HepG2 (cell line): ENCODE measurements at regions not wholly inside any gene's neighbourhood (a gene's known extent, or its start where the extent isn't known, plus 50 kb on each side); places are given as distances from the start of the nearest gene placed in this dataset.

ENCODE experiments used
- ATAC-seq: fragments of 200-7000 bp; cut with Tn5 transposase; 3 replicates; pipeline ENCODE4 v1.9.1; 2020; ENCODE audit warnings: mild to moderate bottlenecking, moderate library complexity
- BruUV-seq: library from RNA; stranded (reverse); fragments of 400-500 nt; replicated peaks from 2 replicates; lab custom pipeline; 2021; lab: Mats Ljungman, UMichigan
- CTCF ChIA-PET: fragments of 300-600 bp; formaldehyde crosslinking; extraction: SDS; loops from one replicate; lab custom pipeline; 2021; ENCODE audit warnings: low total read pairs, inconsistent platforms, low intra/inter-chr PET ratio; lab: Yijun Ruan, JAX
- POLR2A ChIA-PET: fragments of 350-600 bp; sonication (Branson Sonifier 250); formaldehyde crosslinking; loops from one replicate; lab custom pipeline; 2020; ENCODE audit warnings: antibody characterized with exemption, inconsistent platforms; lab: Yijun Ruan, JAX
- DNase-seq: peaks from one replicate; pipeline ENCODE4 v3.0.0-alpha.2; 2015; ENCODE audit warnings: low spot score
- FAIRE-seq: peaks from 3 replicates; lab custom pipeline; 2011; peaks lifted over from hg19 to GRCh38; lab: Jason Lieb, UNC
- H2AFZ ChIP-seq: one replicate; pipeline ENCODE4 v1.6.1; 2011; ENCODE audit warnings: low read length, inconsistent platforms
- H3K27ac ChIP-seq: fragments of 300-600 bp; 3 replicates; pipeline ENCODE4 v1.8.0; 2011; ENCODE audit warnings: mixed run types, mild to moderate bottlenecking, mixed read lengths, low read length, inconsistent platforms; ENCODE audit not compliant: insufficient read depth; ENCODE audit errors: extremely low read length
- H3K27me3 ChIP-seq, 2 experiments: fragments of 200-600 bp in 1 of 2; 2 replicates in 1 of 2; 3 replicates in 1 of 2; pipeline versions ENCODE4 v1.6.0 to v1.8.0; 2011; ENCODE audit warnings: low read length in 2 of 2, mild to moderate bottlenecking in 2 of 2, moderate library complexity in 2 of 2, inconsistent platforms in 1 of 2; ENCODE audit not compliant: insufficient read depth in 2 of 2, control insufficient read depth in 1 of 2
- H3K36me3 ChIP-seq, 2 experiments: fragments of 200-600 bp in 1 of 2; replicated peaks in 1 of 2; 2 replicates in 1 of 2; 3 replicates in 1 of 2; pipeline versions ENCODE4 v1.5.1 to v1.8.0; 2011; ENCODE audit warnings: low read length in 2 of 2, inconsistent platforms in 1 of 2; ENCODE audit not compliant: insufficient read depth in 2 of 2, control insufficient read depth in 1 of 2
- H3K4me1 ChIP-seq: 2 replicates; pipeline ENCODE4 v1.5.1; 2012; ENCODE audit warnings: low read length, inconsistent platforms; ENCODE audit not compliant: insufficient read depth
- H3K4me2 ChIP-seq: 2 replicates; pipeline ENCODE4 v1.6.0; 2011; ENCODE audit warnings: low read depth, low read length, inconsistent platforms
- H3K4me3 ChIP-seq, 3 experiments: fragments of 200-600 bp in 1 of 3; sonication (generic), shearing (Covaris generic) in 1 of 3; replicated peaks in 1 of 3; 2 replicates each; pipeline ENCODE4 v1.5.1; 2011 to 2016; ENCODE audit warnings: low read length in 3 of 3, inconsistent platforms in 2 of 3, low read depth in 2 of 3, mild to moderate bottlenecking in 2 of 3, control low read depth in 1 of 3, mixed read lengths in 1 of 3; ENCODE audit not compliant: insufficient read depth in 1 of 3
- H3K79me2 ChIP-seq: one replicate; pipeline ENCODE4 v1.6.1; 2011; ENCODE audit warnings: low read length, inconsistent platforms; ENCODE audit not compliant: insufficient read depth
- H3K9ac ChIP-seq: 2 replicates; pipeline ENCODE4 v1.6.0; 2011; ENCODE audit warnings: mild to moderate bottlenecking, low read depth, low read length, inconsistent platforms; ENCODE audit not compliant: insufficient read depth
- H3K9me3 ChIP-seq: 2 replicates; pipeline ENCODE4 v1.5.1; 2012; ENCODE audit warnings: mild to moderate bottlenecking, low read length
- H4K20me1 ChIP-seq: 2 replicates; pipeline ENCODE4 v1.6.0; 2011; ENCODE audit warnings: inconsistent platforms, mild to moderate bottlenecking, low read length, moderate library complexity; ENCODE audit not compliant: insufficient read depth
- CEBPB ChIP-seq: IDR thresholded peaks from 2 replicates; pipeline ENCODE4 v1.6.1; 2011; ENCODE audit warnings: low read depth, low read length, improper control_type of control experiment, borderline replicate concordance
- HOXA7 ChIP-seq: sonication (generic); formaldehyde crosslinking; IDR thresholded peaks from 2 replicates; pipeline ENCODE4 v1.8.1; 2022; ENCODE audit warnings: mild to moderate bottlenecking, missing genetic modification reagents, moderate library complexity
- PCBP2 ChIP-seq: fragments of 200-400 bp; formaldehyde crosslinking; optimal IDR thresholded peaks from 2 replicates; pipeline ENCODE3; 2018; ENCODE audit warnings: low read length, low read depth; ENCODE audit not compliant: poor library complexity, severe bottlenecking
- ZNF282 ChIP-seq: fragments of 450-650 bp; IDR thresholded peaks from 2 replicates; pipeline ENCODE4 v1.6.1; 2018; ENCODE audit not compliant: partially characterized antibody
- ZNF546 ChIP-seq: sonication (generic); formaldehyde crosslinking; conservative IDR thresholded peaks from 2 replicates; pipeline ENCODE4 v1.8.1; 2023; ENCODE audit warnings: mild to moderate bottlenecking, missing genetic modification reagents
- ZNF766 ChIP-seq: sonication (generic); formaldehyde crosslinking; IDR thresholded peaks from 2 replicates; pipeline ENCODE4 v1.5.0; 2020; ENCODE audit warnings: missing genetic modification reagents, borderline replicate concordance
- ZSCAN30 ChIP-seq: sonication (generic); formaldehyde crosslinking; IDR thresholded peaks from 2 replicates; pipeline ENCODE4 v1.5.0; 2020; ENCODE audit warnings: mild to moderate bottlenecking, missing genetic modification reagents
- WGBS: methylation state at CpG from one replicate; pipeline ENCODE4 v1.1.6; 2017; ENCODE audit warnings: low lambda C conversion rate; 5-methylcytosine and 5-hydroxymethylcytosine counted together
- in situ Hi-C: cut with HindIII; loops from 2 replicates; pipeline ENCODE4 v1.10.0; 2017; ENCODE audit warnings: low pct_unique_long_range_greater_than_20kb; ENCODE audit not compliant: extremely low pct_ligation_motif_present
- intact Hi-C: fragments of 100-400 bp; cut with micrococcal nuclease; formaldehyde crosslinking; loops from one replicate; pipeline ENCODE4 v1.10.0; 2022; ENCODE audit not compliant: unreplicated experiment
- TF ChIP-seq, protein P1 (sequence below): sonication (generic); formaldehyde crosslinking; IDR thresholded peaks from 2 replicates; pipeline ENCODE4 v1.8.0; 2022; ENCODE audit warnings: mild to moderate bottlenecking, missing genetic modification reagents, moderate library complexity

DNA sequence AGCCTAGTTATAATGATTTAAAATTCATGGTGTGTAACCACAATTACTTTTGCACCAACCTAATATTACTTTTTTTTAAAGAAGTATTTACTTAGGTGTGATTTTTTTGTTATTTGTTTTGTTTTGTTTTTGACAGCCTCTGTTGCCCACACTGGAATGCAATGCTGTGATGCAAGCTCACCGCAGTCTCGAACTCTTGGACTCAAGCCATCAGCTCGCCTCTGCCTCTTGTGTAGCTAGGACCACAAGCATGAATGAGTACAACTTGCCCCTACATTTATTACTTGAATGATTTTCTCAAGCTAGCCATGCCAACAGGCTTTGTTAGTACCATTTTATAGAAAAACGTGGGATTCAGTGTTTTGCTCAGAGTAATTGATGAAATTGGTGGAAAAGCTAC, 488.8 kb upstream of the CPEB2 start (continued):
- TF ChIP-seq HOXA7 (CRISPR knock-in tag) (no peak), ZSCAN30 (no peak), ZNF546 (CRISPR knock-in tag) (no peak), ZNF282 (no peak), ZNF766 (CRISPR knock-in tag) (no peak)
- TF ChIP-seq, protein P1, sequence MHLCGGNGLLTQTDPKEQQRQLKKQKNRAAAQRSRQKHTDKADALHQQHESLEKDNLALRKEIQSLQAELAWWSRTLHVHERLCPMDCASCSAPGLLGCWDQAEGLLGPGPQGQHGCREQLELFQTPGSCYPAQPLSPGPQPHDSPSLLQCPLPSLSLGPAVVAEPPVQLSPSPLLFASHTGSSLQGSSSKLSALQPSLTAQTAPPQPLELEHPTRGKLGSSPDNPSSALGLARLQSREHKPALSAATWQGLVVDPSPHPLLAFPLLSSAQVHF (CRISPR knock-in tag): no peak

- H3K4me1 ChIP-seq: no peaks in the 10 kb centered on the region
- H3K4me2 ChIP-seq: no peak overlapping the region
- no peak overlapping the region for H3K9ac ChIP-seq
- POLR2A ChIA-PET: no interaction called here
- no peak overlapping the region for H3K27ac ChIP-seq
- FAIRE-seq: no peak
- CTCF ChIA-PET: no interaction called here
- no peak for ATAC-seq
- no peaks in the 10 kb centered on the region for H4K20me1 ChIP-seq
- H3K9me3 ChIP-seq: peaks cover 93% of the 10 kb centered on the region
- no peak for DNase-seq
- no peak overlapping the region for H2AFZ ChIP-seq
- no peaks in the 10 kb centered on the region for H3K79me2 ChIP-seq
- no peak overlapping the region for H3K4me3 ChIP-seq
- H3K27me3 ChIP-seq: no peaks in the 10 kb centered on the region
- intact Hi-C loops (no loop called here), in situ Hi-C loops (no loop called here)
- 1% methylated on average over 2 of the region's 2 CpGs for WGBS
- TF ChIP-seq PCBP2 (no peak), CEBPB (0 out of 2 replicates have a peak, but pooled peaks have one; percentile 28)
- BruUV-seq: no TSS peak
- no peaks in the 10 kb centered on the region for H3K36me3 ChIP-seq
These were observed 486.7 kb upstream of the CPEB2 start for GRCh38 chr4:14515556-14515955.
